ENCODE measurements at regions not wholly inside any gene's neighbourhood (a gene's known extent, or its start where the extent isn't known, plus 50 kb on each side); places are given as distances from the start of the nearest gene placed in this dataset.
"Not testable (repeated sequence)": the region's sequence is repeated elsewhere in the genome, so short reads cannot be mapped to it uniquely, and the experiment has no call there.

GRCh38 chr9:134569626-134570025, 72.0 kb upstream of the COL5A1 start:
- WGBS, 3 donors: 74 to 83% (median 80%) methylated on average over 7 of the region's 7 CpGs
- FAIRE-seq (no peak), DNase-seq (no peak)
- no peak overlapping the region for H3K27ac ChIP-seq (ENCODE audit: low read depth in 1 of 3, low read length in 2 of 3)
- H3K9me3 ChIP-seq (ENCODE audit: control insufficient read depth in 2 of 2, insufficient read depth in 1 of 2, low read depth in 1 of 2, low read length in 1 of 2): peaks cover 0 to 10% of the 10 kb centered on the region in 2 donors
- no peaks in the 10 kb centered on the region for H3K36me3 ChIP-seq (ENCODE audit: control insufficient read depth in 3 of 3, insufficient read depth in 2 of 3, low read depth in 1 of 3, low read length in 3 of 3)
- no peaks in the 10 kb centered on the region for H3K4me1 ChIP-seq (ENCODE audit: control insufficient read depth in 3 of 3, insufficient read depth in 2 of 3, low read depth in 1 of 3, low read length in 2 of 3)
- H3K4me3 ChIP-seq (ENCODE audit: low read depth in 1 of 3, low read length in 3 of 3): no peak overlapping the region
- no peaks in the 10 kb centered on the region for H3K27me3 ChIP-seq (ENCODE audit: control insufficient read depth in 3 of 3, insufficient read depth in 3 of 3, low read length in 3 of 3)

GRCh38 chr9:134570151-134570621, 71.4 kb upstream of the COL5A1 start:
- Histone ChIP-seq H3K36me3 (ENCODE audit: control insufficient read depth in 3 of 3, insufficient read depth in 2 of 3, low read depth in 1 of 3, low read length in 3 of 3) (no peaks in the 10 kb centered on the region), H3K27ac (ENCODE audit: low read depth in 1 of 3, low read length in 2 of 3) (no peak overlapping the region), H3K9me3 (ENCODE audit: control insufficient read depth in 2 of 2, insufficient read depth in 1 of 2, low read depth in 1 of 2, low read length in 1 of 2) (peaks cover 0 to 10% of the 10 kb centered on the region in 2 donors), H3K4me1 (ENCODE audit: control insufficient read depth in 3 of 3, insufficient read depth in 2 of 3, low read depth in 1 of 3, low read length in 2 of 3) (no peaks in the 10 kb centered on the region), H3K4me3 (ENCODE audit: low read depth in 1 of 3, low read length in 3 of 3) (no peak overlapping the region), H3K27me3 (ENCODE audit: control insufficient read depth in 3 of 3, insufficient read depth in 3 of 3, low read length in 3 of 3) (no peaks in the 10 kb centered on the region)
- 64 to 67% (median 66%) methylated on average over 10 of the region's 10 CpGs for WGBS, 3 donors
- FAIRE-seq (no peak), DNase-seq (no peak)

GRCh38 chr9:134570711-134571325, 70.8 kb upstream of the COL5A1 start:
- Histone ChIP-seq H3K27me3 (ENCODE audit: control insufficient read depth in 3 of 3, insufficient read depth in 3 of 3, low read length in 3 of 3) (no peaks in the 10 kb centered on the region), H3K4me1 (ENCODE audit: control insufficient read depth in 3 of 3, insufficient read depth in 2 of 3, low read depth in 1 of 3, low read length in 2 of 3) (no peaks in the 10 kb centered on the region), H3K27ac (ENCODE audit: low read depth in 1 of 3, low read length in 2 of 3) (no peak overlapping the region), H3K4me3 (ENCODE audit: low read depth in 1 of 3, low read length in 3 of 3) (no peak overlapping the region), H3K9me3 (ENCODE audit: control insufficient read depth in 2 of 2, insufficient read depth in 1 of 2, low read depth in 1 of 2, low read length in 1 of 2) (peaks cover 0 to 10% of the 10 kb centered on the region in 2 donors), H3K36me3 (ENCODE audit: control insufficient read depth in 3 of 3, insufficient read depth in 2 of 3, low read depth in 1 of 3, low read length in 3 of 3) (no peaks in the 10 kb centered on the region)
- 66 to 72% (median 68%) methylated on average over 18 of the region's 18 CpGs for WGBS, 3 donors
- no peak for DNase-seq
- no peak for FAIRE-seq

- no peak for FAIRE-seq
- Histone ChIP-seq H3K4me1 (ENCODE audit: control insufficient read depth in 3 of 3, insufficient read depth in 2 of 3, low read depth in 1 of 3, low read length in 2 of 3) (no peaks in the 10 kb centered on the region), H3K4me3 (ENCODE audit: low read depth in 1 of 3, low read length in 3 of 3) (no peak overlapping the region), H3K27ac (ENCODE audit: low read depth in 1 of 3, low read length in 2 of 3) (no peak overlapping the region), H3K36me3 (ENCODE audit: control insufficient read depth in 3 of 3, insufficient read depth in 2 of 3, low read depth in 1 of 3, low read length in 3 of 3) (no peaks in the 10 kb centered on the region), H3K27me3 (ENCODE audit: control insufficient read depth in 3 of 3, insufficient read depth in 3 of 3, low read length in 3 of 3) (no peaks in the 10 kb centered on the region), H3K9me3 (ENCODE audit: control insufficient read depth in 2 of 2, insufficient read depth in 1 of 2, low read depth in 1 of 2, low read length in 1 of 2) (peaks cover 0 to 7% of the 10 kb centered on the region in 2 donors)
- no peak for DNase-seq
- 67 to 71% (median 69%) methylated on average over 12 of the region's 12 CpGs for WGBS, 3 donors
These were observed 70.2 kb upstream of the COL5A1 start for GRCh38 chr9:134571326-134571931.

GRCh38 chr9:134571946-134572917, 69.4 kb upstream of the COL5A1 start:
- H3K9me3 ChIP-seq (ENCODE audit: control insufficient read depth in 2 of 2, insufficient read depth in 1 of 2, low read depth in 1 of 2, low read length in 1 of 2): no peaks in the 10 kb centered on the region
- FAIRE-seq (no peak), DNase-seq (no peak)
- no peak overlapping the region for H3K4me3 ChIP-seq (ENCODE audit: low read depth in 1 of 3, low read length in 3 of 3)
- 67 to 82% (median 68%) methylated on average over 18 of the region's 18 CpGs for WGBS, 3 donors
- H3K27me3 ChIP-seq (ENCODE audit: control insufficient read depth in 3 of 3, insufficient read depth in 3 of 3, low read length in 3 of 3): peaks cover 0 to 2% (median 0%) of the 10 kb centered on the region in 3 donors
- H3K4me1 ChIP-seq (ENCODE audit: control insufficient read depth in 3 of 3, insufficient read depth in 2 of 3, low read depth in 1 of 3, low read length in 2 of 3): no peaks in the 10 kb centered on the region
- no peak overlapping the region for H3K27ac ChIP-seq (ENCODE audit: low read depth in 1 of 3, low read length in 2 of 3)
- no peaks in the 10 kb centered on the region for H3K36me3 ChIP-seq (ENCODE audit: control insufficient read depth in 3 of 3, insufficient read depth in 2 of 3, low read depth in 1 of 3, low read length in 3 of 3)

- H3K9me3 ChIP-seq (ENCODE audit: control insufficient read depth in 2 of 2, insufficient read depth in 1 of 2, low read depth in 1 of 2, low read length in 1 of 2); FAIRE-seq; H3K27me3 ChIP-seq (ENCODE audit: control insufficient read depth in 3 of 3, insufficient read depth in 3 of 3, low read length in 3 of 3); H3K36me3 ChIP-seq (ENCODE audit: control insufficient read depth in 3 of 3, insufficient read depth in 2 of 3, low read depth in 1 of 3, low read length in 3 of 3); DNase-seq; H3K27ac ChIP-seq (ENCODE audit: low read depth in 1 of 3, low read length in 2 of 3); H3K4me1 ChIP-seq (ENCODE audit: control insufficient read depth in 3 of 3, insufficient read depth in 2 of 3, low read depth in 1 of 3, low read length in 2 of 3); H3K4me3 ChIP-seq (ENCODE audit: low read depth in 1 of 3, low read length in 3 of 3): not testable (repeated sequence)
- WGBS, 3 donors: 50 to 66% (median 61%) methylated on average over 6 of the region's 6 CpGs
These were observed 66.9 kb upstream of the COL5A1 start for GRCh38 chr9:134574686-134575085.

GRCh38 chr9:134575103-134575900, 66.3 kb upstream of the COL5A1 start:
- Histone ChIP-seq H3K9me3 (ENCODE audit: control insufficient read depth in 2 of 2, insufficient read depth in 1 of 2, low read depth in 1 of 2, low read length in 1 of 2) (no peaks in the 10 kb centered on the region), H3K27me3 (ENCODE audit: control insufficient read depth in 3 of 3, insufficient read depth in 3 of 3, low read length in 3 of 3) (peaks cover 0 to 2% (median 0%) of the 10 kb centered on the region in 3 donors), H3K4me1 (ENCODE audit: control insufficient read depth in 3 of 3, insufficient read depth in 2 of 3, low read depth in 1 of 3, low read length in 2 of 3) (no peaks in the 10 kb centered on the region), H3K27ac (ENCODE audit: low read depth in 1 of 3, low read length in 2 of 3) (no peak overlapping the region), H3K4me3 (ENCODE audit: low read depth in 1 of 3, low read length in 3 of 3) (no peak overlapping the region), H3K36me3 (ENCODE audit: control insufficient read depth in 3 of 3, insufficient read depth in 2 of 3, low read depth in 1 of 3, low read length in 3 of 3) (no peaks in the 10 kb centered on the region)
- no peak for FAIRE-seq
- no peak for DNase-seq
- 67 to 74% (median 72%) methylated on average over 14 of the region's 14 CpGs for WGBS, 3 donors

GRCh38 chr9:134575901-134576176, 65.8 kb upstream of the COL5A1 start:
- Histone ChIP-seq H3K36me3 (ENCODE audit: control insufficient read depth in 3 of 3, insufficient read depth in 2 of 3, low read depth in 1 of 3, low read length in 3 of 3) (no peaks in the 10 kb centered on the region), H3K4me3 (ENCODE audit: low read depth in 1 of 3, low read length in 3 of 3) (no peak overlapping the region), H3K4me1 (ENCODE audit: control insufficient read depth in 3 of 3, insufficient read depth in 2 of 3, low read depth in 1 of 3, low read length in 2 of 3) (no peaks in the 10 kb centered on the region), H3K9me3 (ENCODE audit: control insufficient read depth in 2 of 2, insufficient read depth in 1 of 2, low read depth in 1 of 2, low read length in 1 of 2) (no peaks in the 10 kb centered on the region), H3K27ac (ENCODE audit: low read depth in 1 of 3, low read length in 2 of 3) (no peak overlapping the region), H3K27me3 (ENCODE audit: control insufficient read depth in 3 of 3, insufficient read depth in 3 of 3, low read length in 3 of 3) (peaks cover 0 to 2% (median 0%) of the 10 kb centered on the region in 3 donors)
- no peak for DNase-seq
- WGBS, 3 donors: 51 to 59% (median 58%) methylated on average over 3 of the region's 3 CpGs
- FAIRE-seq: no peak
